ENCODE measurements at regions not wholly inside any gene's neighbourhood (a gene's known extent, or its start where the extent isn't known, plus 50 kb on each side); places are given as distances from the start of the nearest gene placed in this dataset.

GRCh38 chr12:90659060-90659459, 295.9 kb downstream of the CCER1 start:
- TF ChIP-seq CTCF (IDR thresholded peaks at IDR 0.05; ENCODE audit: insufficient read depth, low read depth, low read length, missing control alignments), result no peak
- DNase-seq (ENCODE audit: low read depth), result no peak
- H3K4me3 ChIP-seq (ENCODE audit: low read depth, low read length), result no peak overlapping the region

- no peak for DNase-seq (ENCODE audit: low read depth)
- TF ChIP-seq CTCF (IDR thresholded peaks at IDR 0.05; ENCODE audit: insufficient read depth, low read depth, low read length, missing control alignments), result no peak
- no peak overlapping the region for H3K4me3 ChIP-seq (ENCODE audit: low read depth, low read length)
Measured at GRCh38 chr12:90653040-90653439, 301.9 kb downstream of the CCER1 start.

DNA sequence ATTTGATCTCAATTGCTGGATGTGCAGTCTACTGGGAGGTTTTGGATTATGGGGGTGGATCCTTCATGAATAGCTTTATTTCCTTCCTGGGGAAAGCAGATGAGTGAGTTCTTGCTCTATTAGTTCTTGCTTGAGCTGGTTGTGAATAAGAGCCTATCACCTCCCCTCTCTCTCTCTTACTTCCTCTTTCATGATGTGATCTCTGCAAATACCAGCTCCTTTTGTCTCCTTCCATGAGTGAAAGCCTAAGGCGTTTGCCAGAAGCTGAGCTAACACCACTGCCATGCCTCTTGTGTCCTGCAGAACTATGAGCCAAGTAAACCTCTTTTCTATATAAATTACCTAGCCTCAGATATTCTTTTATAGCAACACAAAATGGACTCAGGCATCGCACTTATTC, 302.7 kb downstream of the CCER1 start:
- no peak overlapping the region for H3K4me3 ChIP-seq (ENCODE audit: low read depth, low read length)
- DNase-seq (ENCODE audit: low read depth), result no peak
- no peak for TF ChIP-seq CTCF (IDR thresholded peaks at IDR 0.05; ENCODE audit: insufficient read depth, low read depth, low read length, missing control alignments)

- no peak overlapping the region for H3K4me3 ChIP-seq (ENCODE audit: low read depth, low read length)
- no peak for DNase-seq (ENCODE audit: low read depth)
- no peak for TF ChIP-seq CTCF (IDR thresholded peaks at IDR 0.05; ENCODE audit: insufficient read depth, low read depth, low read length, missing control alignments)
Measured at GRCh38 chr12:90645181-90645580, 309.8 kb downstream of the CCER1 start.

GRCh38 chr12:90631591-90632212, 323.3 kb downstream of the CCER1 start:
- no peak for DNase-seq (ENCODE audit: low read depth)
- no peak for TF ChIP-seq CTCF (IDR thresholded peaks at IDR 0.05; ENCODE audit: insufficient read depth, low read depth, low read length, missing control alignments)
- H3K4me3 ChIP-seq (ENCODE audit: low read depth, low read length), result no peak overlapping the region

GRCh38 chr12:90630006-90630405, 325.0 kb downstream of the CCER1 start:
- DNase-seq (ENCODE audit: low read depth), result no peak
- TF ChIP-seq CTCF (IDR thresholded peaks at IDR 0.05; ENCODE audit: insufficient read depth, low read depth, low read length, missing control alignments), result no peak
- no peak overlapping the region for H3K4me3 ChIP-seq (ENCODE audit: low read depth, low read length)

DNA sequence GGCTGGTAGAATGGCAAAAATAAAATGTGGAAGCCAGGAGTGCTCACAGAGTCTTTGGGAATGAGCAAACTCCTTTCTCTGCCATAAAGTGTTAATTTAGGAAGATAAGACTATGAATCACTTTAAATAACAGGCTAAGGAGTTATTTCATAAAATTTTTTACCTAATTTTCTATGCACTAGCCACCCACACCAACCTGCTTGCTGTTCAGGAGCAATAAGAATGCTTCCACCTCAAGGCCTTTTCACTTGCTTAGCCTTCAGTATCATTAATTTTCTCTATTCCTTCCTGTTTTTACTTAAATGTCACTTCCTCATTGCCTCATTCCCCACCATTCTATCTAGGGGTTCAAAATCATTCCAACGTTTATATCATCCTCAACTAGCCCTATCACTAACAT, 326.8 kb downstream of the CCER1 start:
- H3K4me3 ChIP-seq (ENCODE audit: low read depth, low read length), result no peak overlapping the region
- no peak for TF ChIP-seq CTCF (IDR thresholded peaks at IDR 0.05; ENCODE audit: insufficient read depth, low read depth, low read length, missing control alignments)
- no peak for DNase-seq (ENCODE audit: low read depth)
